ENCODE measurements at regions not wholly inside any gene's neighbourhood (a gene's known extent, or its start where the extent isn't known, plus 50 kb on each side); places are given as distances from the start of the nearest gene placed in this dataset.
A peak's percentile ranks its signal among the peaks of the same experiment; 100 is the strongest.
"Not testable (repeated sequence)": the region's sequence is repeated elsewhere in the genome, so short reads cannot be mapped to it uniquely, and the experiment has no call there.

DNA sequence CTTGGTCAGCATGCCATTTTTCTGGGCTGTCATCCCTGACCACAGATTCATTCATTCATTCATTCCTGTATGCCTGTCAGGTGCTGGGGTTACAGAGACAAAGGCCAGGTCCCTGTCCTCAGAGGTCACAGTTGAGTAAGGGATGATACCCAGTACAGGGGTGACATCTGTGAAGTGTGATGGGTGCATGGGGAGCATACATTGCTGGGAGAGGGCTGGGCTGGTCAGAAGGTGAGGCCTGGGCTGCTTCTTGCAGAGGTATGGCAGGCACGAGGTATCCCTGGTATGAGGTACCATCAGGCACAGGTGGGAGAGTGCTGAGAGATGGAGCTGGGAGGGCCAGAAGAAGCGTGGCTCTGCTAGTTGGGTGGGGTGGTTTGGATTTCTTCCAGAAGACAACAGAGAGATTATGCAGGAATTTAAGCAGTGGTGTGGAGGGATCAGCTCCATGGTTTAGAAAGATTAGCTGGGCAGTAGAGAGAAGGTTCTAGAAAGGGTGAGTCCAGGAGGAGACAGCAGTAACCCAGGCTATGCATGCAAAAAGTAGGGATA is 181.9 kb upstream of the HAAO start:
- DNase-seq (ENCODE audit: low spot score) = no peak
- ChIA-PET POLR2A (ENCODE audit: low non-redundant PET) (interaction anchor here (0.7 kb wide), 1 partner anchor 253 kb away, joined by 5 read pairs; no protein-coding TSS in a partner anchor), CTCF (interaction anchor here (0.7 to 1.9 kb wide), 16 partner anchors 9 to 510 kb away, joined by 3 to 29 read pairs (median 4); partner anchors contain the start of gene ZFP36L2)

DNA sequence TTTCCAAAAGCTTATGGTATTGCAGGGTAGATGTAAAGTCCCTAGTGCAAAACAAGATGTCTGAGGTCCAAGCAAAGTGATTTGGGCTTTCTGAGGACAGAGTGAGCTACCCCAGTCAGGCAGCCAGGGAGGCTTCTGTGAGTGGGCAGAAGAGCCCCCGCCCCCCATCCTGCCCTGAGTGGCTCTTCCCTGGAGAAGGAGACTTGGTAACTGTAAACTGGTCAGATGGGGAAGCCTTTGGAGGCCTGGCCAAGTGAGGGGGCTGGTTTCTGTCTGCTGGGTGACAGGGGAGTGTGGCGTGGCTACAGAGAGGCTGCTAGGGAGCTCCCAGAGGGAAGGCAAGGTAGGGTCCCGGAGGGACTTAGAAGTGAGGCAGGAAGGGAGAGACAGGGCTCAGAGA is 181.3 kb upstream of the HAAO start:
- no peak for DNase-seq (ENCODE audit: low spot score)
- peak overlapping the region; percentile 81 for H3K27ac ChIP-seq
- ChIA-PET CTCF (interaction anchor here (0.6 to 0.8 kb wide), 3 partner anchors 41 to 510 kb away, joined by 3 to 4 read pairs (median 3); no protein-coding TSS in a partner anchor), POLR2A (ENCODE audit: low non-redundant PET) (interaction anchor here (0.6 to 0.8 kb wide), 3 partner anchors 104 to 254 kb away, joined by 3 to 5 read pairs (median 4); no protein-coding TSS in a partner anchor)
- TF ChIP-seq, protein P1, sequence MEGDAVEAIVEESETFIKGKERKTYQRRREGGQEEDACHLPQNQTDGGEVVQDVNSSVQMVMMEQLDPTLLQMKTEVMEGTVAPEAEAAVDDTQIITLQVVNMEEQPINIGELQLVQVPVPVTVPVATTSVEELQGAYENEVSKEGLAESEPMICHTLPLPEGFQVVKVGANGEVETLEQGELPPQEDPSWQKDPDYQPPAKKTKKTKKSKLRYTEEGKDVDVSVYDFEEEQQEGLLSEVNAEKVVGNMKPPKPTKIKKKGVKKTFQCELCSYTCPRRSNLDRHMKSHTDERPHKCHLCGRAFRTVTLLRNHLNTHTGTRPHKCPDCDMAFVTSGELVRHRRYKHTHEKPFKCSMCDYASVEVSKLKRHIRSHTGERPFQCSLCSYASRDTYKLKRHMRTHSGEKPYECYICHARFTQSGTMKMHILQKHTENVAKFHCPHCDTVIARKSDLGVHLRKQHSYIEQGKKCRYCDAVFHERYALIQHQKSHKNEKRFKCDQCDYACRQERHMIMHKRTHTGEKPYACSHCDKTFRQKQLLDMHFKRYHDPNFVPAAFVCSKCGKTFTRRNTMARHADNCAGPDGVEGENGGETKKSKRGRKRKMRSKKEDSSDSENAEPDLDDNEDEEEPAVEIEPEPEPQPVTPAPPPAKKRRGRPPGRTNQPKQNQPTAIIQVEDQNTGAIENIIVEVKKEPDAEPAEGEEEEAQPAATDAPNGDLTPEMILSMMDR (conservative IDR thresholded peaks at IDR 0.05; ENCODE audit: low read depth) = no peak

More for the DNA sequence above, 181.9 kb upstream of the HAAO start:
- peak overlapping the region; percentile 81 for H3K27ac ChIP-seq
- TF ChIP-seq, protein P1 (conservative IDR thresholded peaks at IDR 0.05; ENCODE audit: low read depth) = no peak

DNA sequence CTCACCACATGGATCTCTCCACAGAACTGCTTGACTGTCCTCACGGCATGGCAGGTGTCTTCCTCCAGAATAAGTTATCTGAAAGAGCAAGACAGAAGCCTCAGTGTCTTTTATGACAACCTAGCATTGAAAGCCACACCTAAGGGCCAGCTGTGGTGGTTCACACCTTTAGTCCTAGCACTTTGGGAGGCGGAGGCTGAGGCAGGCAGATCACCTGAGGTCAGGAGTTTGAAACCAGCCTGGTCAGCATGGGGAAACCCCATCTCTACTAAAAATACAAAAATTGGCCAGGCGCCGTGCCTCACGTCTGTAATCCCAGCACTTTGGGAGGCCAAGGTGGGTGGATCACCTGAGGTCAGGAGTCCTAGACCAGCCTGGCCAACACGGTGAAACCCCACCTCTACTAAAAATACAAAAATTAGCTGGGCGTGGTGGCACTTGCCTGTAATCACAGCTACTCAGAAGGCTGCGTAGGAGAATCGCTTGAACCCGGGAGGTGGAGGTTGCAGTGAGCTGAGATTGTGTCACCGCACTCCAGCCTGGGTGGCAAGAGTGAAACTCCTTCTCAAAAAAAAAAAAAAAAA is 180.6 kb upstream of the HAAO start:
- ChIA-PET CTCF (interaction anchor here (0.6 to 0.8 kb wide), 2 partner anchors 74 to 257 kb away, joined by 3 to 7 read pairs; no protein-coding TSS in a partner anchor), POLR2A (ENCODE audit: low non-redundant PET) (interaction anchor here (0.6 to 0.8 kb wide), 2 partner anchors 105 to 108 kb away, joined by 3 to 4 read pairs; no protein-coding TSS in a partner anchor)
- DNase-seq (ENCODE audit: low spot score) = not testable (repeated sequence)
- peak overlapping the region; percentile 81 for H3K27ac ChIP-seq

DNA sequence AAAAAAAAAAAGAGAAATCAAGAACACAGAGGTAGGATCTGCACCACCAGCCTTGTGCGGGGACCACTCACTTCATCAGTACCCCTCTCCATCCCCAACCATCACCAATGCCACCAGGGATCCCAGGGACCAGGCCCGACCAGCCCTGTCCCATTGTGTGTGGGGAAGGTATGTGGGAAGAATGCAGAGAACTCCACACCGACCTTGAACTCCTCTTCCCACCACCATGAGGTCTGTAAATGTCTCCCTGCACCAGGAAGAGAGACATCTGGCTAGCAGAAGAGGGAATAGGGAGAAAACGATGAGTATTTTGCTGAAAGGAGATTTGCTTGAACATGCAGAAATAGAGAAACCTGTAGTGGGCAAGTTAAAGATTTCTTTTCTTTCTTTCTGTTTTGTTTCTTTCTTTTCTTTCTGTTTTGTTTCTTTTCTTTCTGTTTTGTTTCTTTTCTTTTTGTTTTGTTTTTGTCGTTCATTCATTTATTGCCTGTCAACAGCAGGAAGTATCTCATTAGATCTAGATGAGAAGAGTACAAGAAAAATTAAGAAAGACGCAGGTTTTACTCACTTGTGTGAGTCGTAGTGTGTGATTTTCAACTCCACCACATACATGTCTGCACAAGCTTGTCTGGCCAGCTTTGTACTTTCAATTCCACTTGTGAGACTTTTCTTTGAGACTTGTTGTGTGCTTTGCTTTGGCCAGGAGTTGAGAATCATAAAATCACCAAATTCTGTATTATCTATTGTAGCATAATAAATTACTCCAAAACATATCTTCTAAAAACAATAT is 179.8 kb upstream of the HAAO start:
- ChIA-PET POLR2A (ENCODE audit: low non-redundant PET) (interaction anchor here (0.6 kb wide), 1 partner anchor 112 kb away, joined by 3 read pairs; no protein-coding TSS in a partner anchor), CTCF (interaction anchor here (0.6 to 0.8 kb wide), 2 partner anchors 25 to 33 kb away, joined by 3 to 4 read pairs; no protein-coding TSS in a partner anchor)
- no peak for DNase-seq (ENCODE audit: low spot score)
- peak overlapping the region; percentile 81 for H3K27ac ChIP-seq
- TF ChIP-seq, protein P1 (conservative IDR thresholded peaks at IDR 0.05; ENCODE audit: low read depth) = no peak

DNA sequence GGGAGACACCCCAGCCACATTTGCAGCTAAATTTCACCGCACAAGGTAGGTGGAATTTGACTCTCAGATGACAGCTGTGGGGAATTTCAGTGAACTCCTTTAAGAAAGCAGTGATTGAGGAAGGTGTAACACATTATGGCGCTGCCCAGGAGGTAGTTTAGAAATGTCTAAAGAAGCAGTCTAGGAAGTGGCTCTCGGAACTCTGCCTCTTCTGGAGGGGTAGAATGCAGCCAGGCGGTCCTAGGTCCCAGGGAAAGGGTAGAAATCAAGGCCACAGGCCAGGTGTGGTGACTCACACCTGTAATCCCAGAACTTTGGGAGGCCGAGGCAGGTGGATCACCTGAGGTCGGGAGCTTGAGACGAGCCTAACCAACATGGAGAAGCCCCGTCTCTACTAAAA is 179.0 kb upstream of the HAAO start:
- ChIA-PET POLR2A (ENCODE audit: low non-redundant PET) (interaction anchor here (0.6 kb wide), 1 partner anchor 113 kb away, joined by 3 read pairs; no protein-coding TSS in a partner anchor), CTCF (interaction anchor here (0.6 kb wide), 2 partner anchors 14 to 175 kb away, joined by 3 to 4 read pairs; no protein-coding TSS in a partner anchor)
- peak overlapping the region; percentile 72 for H3K27ac ChIP-seq
- TF ChIP-seq, protein P1 (conservative IDR thresholded peaks at IDR 0.05; ENCODE audit: low read depth) = no peak
- DNase-seq (ENCODE audit: low spot score) = no peak

DNA sequence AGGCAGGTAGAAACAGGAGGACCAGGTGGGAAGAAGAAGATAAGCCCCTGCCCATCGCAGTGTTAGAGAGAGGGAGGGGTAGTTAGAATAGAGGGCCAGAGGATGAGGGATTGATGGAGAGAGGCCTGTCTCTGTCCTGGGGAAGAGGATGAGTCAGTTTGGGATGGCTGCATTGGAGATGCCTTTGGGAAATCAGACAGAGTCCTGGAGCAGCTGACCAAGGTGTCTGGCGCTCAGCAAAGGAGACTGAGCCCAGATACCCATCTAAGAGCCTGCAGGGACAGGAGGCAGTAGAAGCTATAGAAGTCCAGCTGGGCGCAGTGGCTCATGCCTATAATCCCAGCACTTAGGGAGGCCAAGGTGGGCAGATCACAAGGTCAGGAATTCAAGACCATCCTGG is 177.8 kb upstream of the HAAO start:
- POLR2A ChIA-PET (ENCODE audit: low non-redundant PET) = no interaction called here
- H3K27ac ChIP-seq = peak overlapping the region; percentile 54
- TF ChIP-seq, protein P1 (conservative IDR thresholded peaks at IDR 0.05; ENCODE audit: low read depth) = no peak
- CTCF ChIA-PET = interaction anchor here (0.6 to 0.9 kb wide), 2 partner anchors 15 to 142 kb away, joined by 3 read pairs; no protein-coding TSS in a partner anchor
- DNase-seq (ENCODE audit: low spot score) = no peak

All from RWPE1 (cell line).